Upper lobe of left lung (tissue), 6 donors: ENCODE measurements at regions not wholly inside any gene's neighbourhood (a gene's known extent, or its start where the extent isn't known, plus 50 kb on each side); places are given as distances from the start of the nearest gene placed in this dataset.

Experiments
- ATAC-seq, 2 donors: fragments of 200-7000 bp; cut with Tn5 transposase; one replicate each; pipeline ENCODE4 v1.9.1; 2022; ENCODE audit warnings: mild to moderate bottlenecking in 2 of 2, moderate library complexity in 2 of 2; ENCODE audit not compliant: low FRiP score in 2 of 2
- DNase-seq, 2 donors: peaks; one replicate each; pipeline ENCODE4 v3.0.0-alpha.2; 2019 to 2020
- H3K27ac ChIP-seq, 4 donors: fragments of 200-600 bp; sonication (generic); one replicate each; pipeline ENCODE4 v1.5.1; 2016 to 2019
- H3K27me3 ChIP-seq, 4 donors: fragments of 200-600 bp; sonication (generic); one replicate each; pipeline ENCODE4 v1.5.1; 2017 to 2019
- H3K36me3 ChIP-seq, 4 donors: fragments of 200-600 bp; sonication (generic); one replicate each; pipeline ENCODE4 v1.5.1; 2016 to 2019
- H3K4me1 ChIP-seq, 4 donors: fragments of 200-600 bp; sonication (generic); one replicate each; pipeline ENCODE4 v1.5.1; 2018 to 2019
- H3K4me3 ChIP-seq, 4 donors: fragments of 200-600 bp; sonication (generic); one replicate each; pipeline ENCODE4 v1.5.1; 2017 to 2019; ENCODE audit warnings: mild to moderate bottlenecking in 2 of 4, moderate library complexity in 1 of 4
- H3K9me3 ChIP-seq, 4 donors: fragments of 200-600 bp; sonication (generic); one replicate each; pipeline ENCODE4 v1.5.1; 2018 to 2019
- EP300 ChIP-seq, 4 donors: sonication (generic); formaldehyde crosslinking; IDR thresholded peaks; one replicate each; pipeline ENCODE4 v1.5.1; 2017; ENCODE audit warnings: antibody characterized with exemption in 4 of 4, control low read depth in 2 of 4
- POLR2A ChIP-seq, 4 donors: fragments of 450-650 bp; IDR thresholded peaks; one replicate each; pipeline ENCODE4 v1.5.1; 2016 to 2017; ENCODE audit warnings: antibody characterized with exemption in 4 of 4, mild to moderate bottlenecking in 2 of 4
- POLR2AphosphoS5 ChIP-seq, 2 donors: sonication (generic); formaldehyde crosslinking; IDR thresholded peaks; one replicate each; pipeline ENCODE4 v1.5.1; 2017; ENCODE audit warnings: antibody characterized with exemption in 2 of 2
- WGBS, 2 donors: methylation state at CpG; one replicate each; pipeline ENCODE4 v1.1.5; 2017 to 2018; 5-methylcytosine and 5-hydroxymethylcytosine counted together
- TF ChIP-seq, protein P1 (sequence below), 6 experiments: fragments of 450-650 bp in 4 of 6; fragments of 200-600 bp in 2 of 6; sonication (generic) in 2 of 6; IDR thresholded peaks; one replicate each; pipeline ENCODE4 v1.5.1; 2016 to 2019; ENCODE audit warnings: antibody characterized with exemption in 6 of 6
- donor health status: DM: no; HTN: no; CAD: no; lungs with moderate emphysema.
- donor health status: DM: no; HTN: yes; CAD: no; lungs with severe emphysema.

DNA sequence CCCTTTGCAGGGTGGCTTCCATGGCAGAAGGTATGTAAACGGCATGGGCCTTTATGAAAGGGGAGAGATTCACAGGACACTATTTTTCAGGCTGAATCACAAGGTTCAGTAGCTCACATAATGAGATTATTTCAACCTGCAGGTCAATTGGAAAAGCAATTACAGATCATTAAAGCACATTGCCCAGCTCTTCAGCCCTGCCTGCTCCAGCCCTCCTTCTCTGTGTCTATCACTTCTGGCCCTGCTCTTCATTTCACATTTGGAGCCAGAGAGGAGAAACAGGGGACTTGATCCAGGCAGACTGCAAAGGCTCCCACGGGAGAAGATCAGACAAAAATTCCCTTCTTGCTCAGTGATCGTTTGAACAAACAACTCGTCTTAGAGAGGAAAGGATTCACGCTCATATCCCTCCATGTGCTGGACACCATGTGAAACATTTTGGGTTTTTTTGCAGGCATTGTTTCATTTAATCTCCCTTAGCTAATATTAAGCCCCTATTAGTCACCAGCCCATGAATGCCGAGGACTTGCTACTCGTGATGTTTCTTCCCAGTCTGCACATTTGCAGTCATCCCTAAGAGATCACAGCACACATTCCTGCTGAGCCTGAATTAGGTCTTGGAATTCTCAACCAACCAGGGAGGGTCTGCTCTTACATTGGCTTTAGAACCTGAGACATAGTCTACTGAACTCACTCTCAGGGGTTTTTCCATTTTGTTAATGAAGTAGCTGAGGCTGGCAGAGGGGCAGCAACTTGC, 443.9 kb upstream of the CCL2 start:
- DNase-seq = no peak
- Histone ChIP-seq H3K4me1 (peaks cover 0 to 5% (median 0%) of the 10 kb centered on the region in 4 donors), H3K4me3 (no peak overlapping the region), H3K36me3 (no peaks in the 10 kb centered on the region), H3K9me3 (no peaks in the 10 kb centered on the region), H3K27me3 (no peaks in the 10 kb centered on the region), H3K27ac (no peak overlapping the region)
- no peak for ATAC-seq
- no peak for TF ChIP-seq EP300 (IDR thresholded peaks at IDR 0.05)
- TF ChIP-seq POLR2A (IDR thresholded peaks at IDR 0.05) = no peak
- TF ChIP-seq, protein P1, sequence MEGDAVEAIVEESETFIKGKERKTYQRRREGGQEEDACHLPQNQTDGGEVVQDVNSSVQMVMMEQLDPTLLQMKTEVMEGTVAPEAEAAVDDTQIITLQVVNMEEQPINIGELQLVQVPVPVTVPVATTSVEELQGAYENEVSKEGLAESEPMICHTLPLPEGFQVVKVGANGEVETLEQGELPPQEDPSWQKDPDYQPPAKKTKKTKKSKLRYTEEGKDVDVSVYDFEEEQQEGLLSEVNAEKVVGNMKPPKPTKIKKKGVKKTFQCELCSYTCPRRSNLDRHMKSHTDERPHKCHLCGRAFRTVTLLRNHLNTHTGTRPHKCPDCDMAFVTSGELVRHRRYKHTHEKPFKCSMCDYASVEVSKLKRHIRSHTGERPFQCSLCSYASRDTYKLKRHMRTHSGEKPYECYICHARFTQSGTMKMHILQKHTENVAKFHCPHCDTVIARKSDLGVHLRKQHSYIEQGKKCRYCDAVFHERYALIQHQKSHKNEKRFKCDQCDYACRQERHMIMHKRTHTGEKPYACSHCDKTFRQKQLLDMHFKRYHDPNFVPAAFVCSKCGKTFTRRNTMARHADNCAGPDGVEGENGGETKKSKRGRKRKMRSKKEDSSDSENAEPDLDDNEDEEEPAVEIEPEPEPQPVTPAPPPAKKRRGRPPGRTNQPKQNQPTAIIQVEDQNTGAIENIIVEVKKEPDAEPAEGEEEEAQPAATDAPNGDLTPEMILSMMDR (IDR thresholded peaks at IDR 0.05) = no peak
- no peak for TF ChIP-seq POLR2AphosphoS5 (IDR thresholded peaks at IDR 0.05)
- 61 to 81% methylated on average over 7 of the region's 7 CpGs for whole genome bisulfite sequencing, 2 donors

DNA sequence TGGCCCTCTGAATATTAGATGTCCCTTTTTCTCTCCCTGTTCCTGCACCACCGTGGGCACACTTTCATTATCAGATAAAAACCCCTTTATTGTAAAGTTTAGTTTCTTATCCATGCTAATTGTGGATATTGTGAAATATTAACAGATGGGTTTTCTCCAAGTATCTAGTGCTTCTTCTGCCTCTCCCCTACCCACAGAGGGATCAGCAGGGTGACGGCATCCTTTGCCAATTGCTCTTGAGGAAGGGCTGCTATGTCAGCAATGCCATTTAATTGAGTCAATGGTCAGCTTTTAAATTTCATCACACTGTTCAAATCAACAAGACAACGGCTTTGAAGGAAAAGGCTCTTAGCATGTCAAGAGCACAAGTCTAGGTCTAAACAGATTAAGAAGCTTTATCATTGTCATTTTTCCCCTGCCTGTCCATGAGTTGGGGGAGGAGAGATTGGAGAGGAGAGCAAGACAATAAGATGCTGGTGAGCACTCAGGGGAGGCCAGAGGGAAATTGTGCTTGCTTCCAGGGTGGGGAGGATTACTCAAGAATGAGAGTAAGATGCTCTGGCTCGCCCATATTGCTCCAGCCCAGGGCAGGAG, 443.0 kb upstream of the CCL2 start:
- no peaks in the 10 kb centered on the region for H3K36me3 ChIP-seq
- peaks cover 0 to 5% (median 0%) of the 10 kb centered on the region in 4 donors for H3K4me1 ChIP-seq
- no peak for DNase-seq
- WGBS, 2 donors = 50 to 51% methylated on average over 4 of the region's 4 CpGs
- no peak for ATAC-seq
- no peak overlapping the region for H3K4me3 ChIP-seq
- H3K27me3 ChIP-seq = no peaks in the 10 kb centered on the region
- H3K9me3 ChIP-seq = no peaks in the 10 kb centered on the region
- TF ChIP-seq, protein P1 (IDR thresholded peaks at IDR 0.05) = no peak
- TF ChIP-seq POLR2A (IDR thresholded peaks at IDR 0.05) = no peak
- TF ChIP-seq POLR2AphosphoS5 (IDR thresholded peaks at IDR 0.05) = no peak
- TF ChIP-seq EP300 (IDR thresholded peaks at IDR 0.05) = no peak
- H3K27ac ChIP-seq = no peak overlapping the region

DNA sequence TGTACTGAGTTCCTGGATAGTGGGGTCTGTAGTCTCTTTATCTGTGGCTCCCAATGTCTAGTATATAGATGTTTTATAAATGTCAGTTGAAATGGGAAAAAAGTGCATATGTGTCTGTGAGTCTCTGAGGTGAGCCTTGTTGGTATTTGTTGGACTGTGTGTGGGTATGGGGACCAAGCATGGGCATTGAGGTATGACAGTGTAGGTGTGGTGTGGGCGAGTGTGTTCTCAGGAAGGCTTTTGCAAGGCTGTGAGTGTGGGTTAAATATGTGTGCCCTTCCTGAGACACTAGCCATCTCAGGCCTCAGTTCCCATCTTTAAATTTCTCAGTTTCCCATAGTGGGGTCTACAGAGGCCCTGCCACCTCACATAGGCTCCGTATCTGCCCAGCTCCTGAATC, 440.2 kb upstream of the CCL2 start:
- ATAC-seq (no peak), DNase-seq (no peak)
- Histone ChIP-seq H3K36me3 (no peaks in the 10 kb centered on the region), H3K4me1 (peaks cover 0 to 5% (median 0%) of the 10 kb centered on the region in 4 donors), H3K4me3 (no peak overlapping the region), H3K9me3 (no peaks in the 10 kb centered on the region), H3K27ac (no peak overlapping the region), H3K27me3 (no peaks in the 10 kb centered on the region)
- 67 to 83% methylated on average over 1 to 2 of the region's 2 CpGs for WGBS, 2 donors
- TF ChIP-seq POLR2AphosphoS5 (IDR thresholded peaks at IDR 0.05) = no peak
- no peak for TF ChIP-seq EP300 (IDR thresholded peaks at IDR 0.05)
- TF ChIP-seq, protein P1 (IDR thresholded peaks at IDR 0.05) = no peak
- TF ChIP-seq POLR2A (IDR thresholded peaks at IDR 0.05) = no peak

DNA sequence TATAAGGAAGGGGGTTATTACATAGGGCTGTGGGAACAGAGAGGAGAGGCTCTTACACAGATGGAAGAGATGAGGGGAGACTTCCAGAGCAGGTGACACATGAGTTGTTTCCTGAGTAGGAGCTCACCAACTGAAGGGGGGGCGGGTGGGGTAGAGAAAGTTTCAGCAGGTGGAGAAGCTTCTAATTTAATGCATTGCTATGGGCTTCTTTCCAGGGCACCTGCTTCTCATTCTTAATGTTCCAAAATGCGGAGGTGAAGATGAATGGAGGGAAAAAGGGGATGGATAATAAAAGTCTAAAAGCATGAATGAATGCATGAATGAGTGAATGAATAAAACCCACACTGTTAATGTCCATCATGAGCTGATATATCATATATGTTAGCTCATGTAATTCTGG, 439.0 kb upstream of the CCL2 start:
- Histone ChIP-seq H3K4me1 (peaks cover 0 to 5% (median 0%) of the 10 kb centered on the region in 4 donors), H3K27me3 (no peaks in the 10 kb centered on the region), H3K9me3 (no peaks in the 10 kb centered on the region), H3K27ac (no peak overlapping the region), H3K36me3 (no peaks in the 10 kb centered on the region), H3K4me3 (no peak overlapping the region)
- WGBS, 2 donors = 70 to 71% methylated on average over 2 of the region's 2 CpGs
- DNase-seq (no peak), ATAC-seq (no peak)
- TF ChIP-seq POLR2A (IDR thresholded peaks at IDR 0.05) (no peak), POLR2AphosphoS5 (IDR thresholded peaks at IDR 0.05) (no peak), EP300 (IDR thresholded peaks at IDR 0.05) (no peak)
- TF ChIP-seq, protein P1 (IDR thresholded peaks at IDR 0.05) = no peak
